AG04450 (cell line): ENCODE measurements at regions not wholly inside any gene's neighbourhood (a gene's known extent, or its start where the extent isn't known, plus 50 kb on each side); places are given as distances from the start of the nearest gene placed in this dataset.
"Not testable (repeated sequence)": the region's sequence is repeated elsewhere in the genome, so short reads cannot be mapped to it uniquely, and the experiment has no call there.

Experiments used
- CTCF ChIA-PET: fragments of 300-600, 350-600 bp; formaldehyde crosslinking; extraction: SDS; loops from one replicate; lab custom pipeline; 2022; ENCODE audit warnings: antibody characterized with exemption, inconsistent platforms; lab: Charles Lee
- POLR2A ChIA-PET: fragments of 350-600 bp; formaldehyde crosslinking; extraction: SDS; loops from one replicate; lab custom pipeline; 2021; ENCODE audit warnings: antibody characterized with exemption, inconsistent platforms; lab: Yijun Ruan, JAX
- DNase-seq: peaks from one replicate; pipeline ENCODE4 v3.0.0-alpha.2; 2011; ENCODE audit warnings: low read depth, low spot score
- H3K27ac ChIP-seq: one replicate; pipeline ENCODE4 v1.5.1; 2012; ENCODE audit warnings: low read depth, low read length, control low read depth
- H3K27me3 ChIP-seq: one replicate; pipeline ENCODE4 v1.6.0; 2012; ENCODE audit warnings: low read length; ENCODE audit not compliant: control insufficient read depth, insufficient read depth
- H3K4me3 ChIP-seq: 2 replicates; pipeline ENCODE4 v1.5.1; 2011; ENCODE audit warnings: mild to moderate bottlenecking, low read depth, low read length, control low read depth
- H3K9me3 ChIP-seq: 2 replicates; pipeline ENCODE4 v1.5.1; 2012; ENCODE audit warnings: low read length; ENCODE audit not compliant: control insufficient read depth, insufficient read depth
- TF ChIP-seq, protein P1 (sequence below): IDR thresholded peaks from 2 replicates; pipeline ENCODE4 v1.5.1; 2011; ENCODE audit warnings: low read depth, low read length, control low read depth, inconsistent platforms

DNA sequence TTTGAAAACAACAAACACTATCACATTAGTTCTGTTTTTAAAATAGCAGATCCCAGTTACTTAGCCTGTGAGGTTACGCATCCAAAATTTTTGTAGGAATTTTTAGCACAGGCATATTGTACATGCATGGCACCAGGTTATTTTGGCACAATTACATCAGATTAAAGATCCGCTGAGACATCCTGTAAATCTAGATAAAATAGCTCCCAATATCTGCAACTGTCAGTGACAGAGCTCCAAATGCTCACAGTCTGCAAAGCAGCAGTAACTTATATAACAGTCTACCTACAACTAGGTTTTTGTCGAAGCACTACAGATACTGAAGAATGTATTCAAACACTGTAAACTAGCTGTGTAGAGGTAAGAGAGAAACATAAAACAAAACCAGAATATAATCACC is 200.7 kb upstream of the KCNH7 start:
- peaks cover 2% of the 10 kb centered on the region; the same call in 1 of the 2 replicates for H3K9me3 ChIP-seq
- TF ChIP-seq, protein P1, sequence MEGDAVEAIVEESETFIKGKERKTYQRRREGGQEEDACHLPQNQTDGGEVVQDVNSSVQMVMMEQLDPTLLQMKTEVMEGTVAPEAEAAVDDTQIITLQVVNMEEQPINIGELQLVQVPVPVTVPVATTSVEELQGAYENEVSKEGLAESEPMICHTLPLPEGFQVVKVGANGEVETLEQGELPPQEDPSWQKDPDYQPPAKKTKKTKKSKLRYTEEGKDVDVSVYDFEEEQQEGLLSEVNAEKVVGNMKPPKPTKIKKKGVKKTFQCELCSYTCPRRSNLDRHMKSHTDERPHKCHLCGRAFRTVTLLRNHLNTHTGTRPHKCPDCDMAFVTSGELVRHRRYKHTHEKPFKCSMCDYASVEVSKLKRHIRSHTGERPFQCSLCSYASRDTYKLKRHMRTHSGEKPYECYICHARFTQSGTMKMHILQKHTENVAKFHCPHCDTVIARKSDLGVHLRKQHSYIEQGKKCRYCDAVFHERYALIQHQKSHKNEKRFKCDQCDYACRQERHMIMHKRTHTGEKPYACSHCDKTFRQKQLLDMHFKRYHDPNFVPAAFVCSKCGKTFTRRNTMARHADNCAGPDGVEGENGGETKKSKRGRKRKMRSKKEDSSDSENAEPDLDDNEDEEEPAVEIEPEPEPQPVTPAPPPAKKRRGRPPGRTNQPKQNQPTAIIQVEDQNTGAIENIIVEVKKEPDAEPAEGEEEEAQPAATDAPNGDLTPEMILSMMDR: no peak
- H3K27me3 ChIP-seq: no peaks in the 10 kb centered on the region
- DNase-seq: no peak
- no peak overlapping the region for H3K4me3 ChIP-seq
- no peak overlapping the region for H3K27ac ChIP-seq
- POLR2A ChIA-PET: no interaction called here
- CTCF ChIA-PET: no interaction called here

DNA sequence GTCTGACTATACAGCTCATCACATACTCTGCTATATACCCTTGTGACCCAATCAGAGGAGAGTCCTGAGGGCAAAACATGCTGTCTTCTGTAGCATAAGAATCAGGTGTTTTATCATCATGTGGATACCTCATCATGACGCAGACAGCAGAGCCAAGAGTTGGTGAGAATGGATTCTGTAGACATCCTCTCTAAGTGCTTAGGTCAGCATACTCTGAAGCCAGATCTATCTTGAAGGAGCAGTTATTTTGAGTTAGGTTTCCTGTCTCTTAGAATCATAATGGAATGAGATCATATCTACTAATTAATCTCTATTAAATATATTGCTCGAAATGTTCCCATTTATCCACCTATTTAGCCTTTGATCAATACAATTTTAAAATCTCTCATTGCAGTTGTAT is 190.2 kb upstream of the KCNH7 start:
- TF ChIP-seq, protein P1: no peak
- ChIA-PET CTCF (interaction anchor here (1.0 kb wide), 1 partner anchor 858 kb away, joined by 3 read pairs; no protein-coding TSS in a partner anchor), POLR2A (no interaction called here)

GRCh38 chr2:163026136-163026775 is 187.7 kb upstream of the KCNH7 start:
- CTCF ChIA-PET, H3K27ac ChIP-seq, DNase-seq, H3K27me3 ChIP-seq, H3K4me3 ChIP-seq, H3K9me3 ChIP-seq, POLR2A ChIA-PET: not testable (repeated sequence)

More for the DNA sequence above, 190.2 kb upstream of the KCNH7 start:
- H3K4me3 ChIP-seq: no peak overlapping the region
- H3K27ac ChIP-seq: no peak overlapping the region
- no peak for DNase-seq
- H3K9me3 ChIP-seq: peaks cover 7% of the 10 kb centered on the region; the same call in 1 of the 2 replicates
- H3K27me3 ChIP-seq: no peaks in the 10 kb centered on the region

- H3K9me3 ChIP-seq: peaks cover 14% of the 10 kb centered on the region
- POLR2A ChIA-PET, H3K27me3 ChIP-seq, CTCF ChIA-PET, DNase-seq, H3K27ac ChIP-seq, H3K4me3 ChIP-seq: not testable (repeated sequence)
These were observed 178.3 kb upstream of the KCNH7 start for GRCh38 chr2:163016882-163017281.

DNA sequence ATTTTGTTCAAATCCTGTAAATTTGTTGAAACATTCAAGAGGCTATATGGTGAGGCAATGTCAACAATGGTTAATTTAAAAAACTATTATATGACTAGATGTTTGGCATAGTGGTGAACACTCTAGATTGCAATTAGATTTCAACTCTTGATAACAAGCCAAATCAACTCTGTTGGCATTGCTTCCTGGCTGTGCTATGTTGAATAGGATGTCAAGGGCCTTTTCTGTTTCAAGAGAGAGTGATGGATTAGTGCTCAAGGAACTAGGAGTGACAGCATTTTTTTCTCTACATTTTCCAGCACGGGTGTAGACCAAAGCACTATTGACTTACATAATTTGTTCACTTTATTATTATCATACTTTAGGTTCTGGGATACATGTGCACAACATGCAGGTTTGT is 172.4 kb upstream of the KCNH7 start:
- Histone ChIP-seq H3K27ac (no peak overlapping the region), H3K9me3 (no peaks in the 10 kb centered on the region), H3K27me3 (no peaks in the 10 kb centered on the region), H3K4me3 (no peak overlapping the region)
- ChIA-PET POLR2A (no interaction called here), CTCF (no interaction called here)
- TF ChIP-seq, protein P1: no peak
- no peak for DNase-seq

GRCh38 chr2:163008642-163009041 is 170.1 kb upstream of the KCNH7 start:
- no peaks in the 10 kb centered on the region for H3K27me3 ChIP-seq
- TF ChIP-seq, protein P1: no peak
- DNase-seq: no peak
- CTCF ChIA-PET: no interaction called here
- H3K4me3 ChIP-seq: no peak overlapping the region
- no peaks in the 10 kb centered on the region for H3K9me3 ChIP-seq
- POLR2A ChIA-PET: no interaction called here
- no peak overlapping the region for H3K27ac ChIP-seq
